Skeletal muscle tissue (tissue), 3 donors: ENCODE measurements at regions not wholly inside any gene's neighbourhood (a gene's known extent, or its start where the extent isn't known, plus 50 kb on each side); places are given as distances from the start of the nearest gene placed in this dataset.

Experiments
- H3K27ac ChIP-seq: one replicate; pipeline ENCODE4 v1.7.0; 2013; ENCODE audit warnings: mild to moderate bottlenecking, low read depth, low read length, inconsistent platforms
- H3K27me3 ChIP-seq, 3 donors: one replicate each; pipeline ENCODE4 v1.7.0; 2013; ENCODE audit warnings: low read length in 3 of 3; ENCODE audit not compliant: control insufficient read depth in 3 of 3, insufficient read depth in 3 of 3
- H3K36me3 ChIP-seq, 3 donors: one replicate each; pipeline ENCODE4 v1.7.0; 2013; ENCODE audit warnings: low read length in 3 of 3; ENCODE audit not compliant: control insufficient read depth in 3 of 3, insufficient read depth in 3 of 3
- H3K4me1 ChIP-seq, 3 donors: one replicate each; pipeline ENCODE4 v1.7.0; 2013; ENCODE audit warnings: low read length in 3 of 3, mild to moderate bottlenecking in 3 of 3; ENCODE audit not compliant: control insufficient read depth in 3 of 3, insufficient read depth in 3 of 3
- H3K4me3 ChIP-seq, 3 donors: one replicate each; pipeline ENCODE4 v1.7.0; 2013; ENCODE audit warnings: low read length in 3 of 3
- H3K9ac ChIP-seq, 3 donors: one replicate each; pipeline ENCODE4 v1.7.0; 2013; ENCODE audit warnings: low read length in 3 of 3, mild to moderate bottlenecking in 3 of 3, moderate library complexity in 2 of 3, low read depth in 1 of 3
- H3K9me3 ChIP-seq, 3 donors: one replicate each; pipeline ENCODE4 v1.7.0; 2013; ENCODE audit warnings: low read length in 3 of 3; ENCODE audit not compliant: control insufficient read depth in 3 of 3
- donor health status: Osteomylitis.

DNA sequence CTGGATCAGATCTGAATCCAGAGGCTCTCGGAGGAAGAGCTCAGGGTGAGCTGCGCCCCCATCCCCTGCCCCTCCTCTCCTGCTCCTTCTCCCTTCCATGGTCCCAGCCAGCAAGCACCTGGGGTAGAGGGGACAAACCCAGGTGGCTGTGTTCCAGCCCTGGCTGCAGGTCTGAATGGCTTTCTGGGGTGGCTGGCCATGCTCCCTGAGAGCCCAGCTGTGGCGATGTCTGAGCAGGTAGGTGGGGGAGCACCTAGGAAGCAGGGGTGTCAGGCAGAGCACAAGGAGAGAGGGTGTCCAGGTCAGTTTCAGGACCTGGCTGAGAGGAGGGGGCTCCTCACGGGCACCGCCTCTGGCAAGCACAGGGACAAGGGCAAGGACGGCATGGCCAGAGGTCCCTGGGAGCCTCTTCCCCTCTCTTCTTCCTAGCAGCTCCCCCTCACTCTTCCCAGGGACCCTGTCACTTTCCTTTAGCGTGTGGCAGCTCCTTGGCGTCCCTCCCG, 310.0 kb downstream of the SEC14L1 start:
- Histone ChIP-seq H3K27ac (peak overlapping the region; percentile 74), H3K4me3 (peak overlapping the region; percentile 60 to 74 (median 69)), H3K9me3 (no peaks in the 10 kb centered on the region), H3K36me3 (no peaks in the 10 kb centered on the region), H3K9ac (peak overlapping the region in 2 of 3 donors; percentile 65 to 83), H3K27me3 (no peaks in the 10 kb centered on the region), H3K4me1 (peaks cover 46 to 64% (median 57%) of the 10 kb centered on the region in 3 donors)

GRCh38 chr17:77451245-77451893, 310.6 kb downstream of the SEC14L1 start:
- no peaks in the 10 kb centered on the region for H3K27me3 ChIP-seq
- H3K36me3 ChIP-seq: peaks cover 0 to 2% (median 0%) of the 10 kb centered on the region in 3 donors
- H3K4me3 ChIP-seq: peak overlapping the region; percentile 60 to 74 (median 69)
- H3K9ac ChIP-seq: peak overlapping the region; percentile 65 to 83 (median 65)
- no peaks in the 10 kb centered on the region for H3K9me3 ChIP-seq
- H3K27ac ChIP-seq: peak overlapping the region; percentile 74
- peaks cover 43 to 63% (median 55%) of the 10 kb centered on the region in 3 donors for H3K4me1 ChIP-seq

DNA sequence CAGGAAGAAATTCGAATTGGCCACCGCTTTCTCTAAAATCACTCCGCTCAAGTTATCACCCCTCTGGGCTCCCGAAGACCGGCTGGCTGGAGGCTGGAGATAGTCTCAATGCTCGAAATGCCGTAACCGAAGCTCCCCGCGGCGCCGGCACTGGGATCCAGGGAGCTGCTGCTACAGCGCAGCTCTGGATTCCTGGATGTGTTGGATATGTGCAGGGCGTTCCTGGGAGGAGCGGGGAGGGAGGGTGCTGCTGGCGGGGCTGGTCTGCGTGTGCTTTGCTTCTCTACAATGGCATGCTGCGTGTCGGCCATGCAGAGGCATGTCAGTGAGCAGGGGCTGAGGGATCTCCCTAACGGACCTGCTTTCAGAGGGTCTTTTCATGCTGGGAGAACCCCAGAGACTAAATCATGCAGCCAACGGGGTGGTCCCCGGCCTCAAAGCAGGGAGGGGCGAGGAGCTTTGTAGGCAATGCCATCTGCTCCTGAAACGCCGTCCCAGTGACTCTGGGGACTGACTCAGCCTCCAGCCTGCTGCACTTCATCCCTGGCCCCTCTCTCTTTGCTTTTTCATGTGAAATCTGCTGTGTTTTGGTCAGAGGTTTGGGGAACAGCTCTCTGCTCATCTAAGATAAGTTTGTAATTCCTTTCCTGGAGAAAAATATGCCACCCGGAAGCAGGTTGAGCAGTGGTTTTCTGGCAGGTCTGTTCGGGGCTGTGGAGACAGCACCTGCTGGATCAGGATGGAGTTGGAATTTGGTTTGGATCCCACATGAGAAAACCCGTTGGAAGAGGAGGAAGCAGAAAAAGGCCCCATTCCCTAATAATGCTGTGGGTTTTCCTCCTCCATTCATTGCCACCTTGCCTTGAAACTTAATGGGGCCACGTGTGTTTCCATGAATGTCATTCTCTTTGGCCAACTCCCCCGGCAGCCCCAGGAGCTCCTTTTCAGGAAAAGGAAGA, 311.4 kb downstream of the SEC14L1 start:
- Histone ChIP-seq H3K27me3 (no peaks in the 10 kb centered on the region), H3K4me3 (peak overlapping the region; percentile 60 to 74 (median 69)), H3K27ac (peak overlapping the region; percentile 74), H3K36me3 (peaks cover 0 to 4% (median 0%) of the 10 kb centered on the region in 3 donors), H3K9me3 (no peaks in the 10 kb centered on the region), H3K4me1 (peaks cover 43 to 69% (median 58%) of the 10 kb centered on the region in 3 donors), H3K9ac (peak overlapping the region; percentile 65 to 83 (median 65))

DNA sequence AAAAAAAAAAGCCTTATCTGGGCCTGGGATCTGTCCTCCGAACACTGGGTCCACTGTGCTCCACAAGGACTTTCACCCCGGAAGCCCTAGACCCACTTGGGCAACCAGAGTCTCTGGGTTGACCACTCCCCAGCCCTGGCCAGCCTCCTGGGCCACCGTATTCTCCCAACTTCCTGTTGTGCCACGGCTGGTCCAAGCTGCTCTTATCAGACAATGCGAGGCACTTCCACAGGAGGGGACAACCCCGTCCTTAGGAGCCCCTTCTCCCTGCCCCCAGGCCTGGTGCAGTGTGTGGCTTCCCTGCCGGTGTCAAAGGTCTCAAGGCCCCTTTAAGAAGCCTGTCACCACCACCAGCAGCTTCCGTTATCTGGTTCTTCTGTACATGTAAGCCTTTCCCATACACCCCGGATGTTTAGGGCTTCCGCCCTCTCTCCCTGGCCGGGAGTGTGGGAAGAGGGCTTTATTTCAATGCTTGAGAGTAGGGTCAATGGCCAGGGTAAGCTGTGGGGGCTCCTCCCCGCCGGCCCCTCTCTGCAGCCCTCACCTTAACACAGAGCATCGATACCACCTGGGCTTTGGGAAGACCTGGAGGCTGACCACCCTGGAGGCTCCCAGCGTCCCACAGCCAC, 313.0 kb downstream of the SEC14L1 start:
- H3K4me3 ChIP-seq: peak overlapping the region in 1 of 3 donors; percentile 45
- H3K4me1 ChIP-seq: peaks cover 43 to 79% (median 61%) of the 10 kb centered on the region in 3 donors
- peak overlapping the region in 2 of 3 donors; percentile 6 to 40 for H3K9ac ChIP-seq
- H3K36me3 ChIP-seq: peaks cover 0 to 4% (median 0%) of the 10 kb centered on the region in 3 donors
- peak overlapping the region; percentile 7 for H3K27ac ChIP-seq
- no peaks in the 10 kb centered on the region for H3K9me3 ChIP-seq
- no peaks in the 10 kb centered on the region for H3K27me3 ChIP-seq

DNA sequence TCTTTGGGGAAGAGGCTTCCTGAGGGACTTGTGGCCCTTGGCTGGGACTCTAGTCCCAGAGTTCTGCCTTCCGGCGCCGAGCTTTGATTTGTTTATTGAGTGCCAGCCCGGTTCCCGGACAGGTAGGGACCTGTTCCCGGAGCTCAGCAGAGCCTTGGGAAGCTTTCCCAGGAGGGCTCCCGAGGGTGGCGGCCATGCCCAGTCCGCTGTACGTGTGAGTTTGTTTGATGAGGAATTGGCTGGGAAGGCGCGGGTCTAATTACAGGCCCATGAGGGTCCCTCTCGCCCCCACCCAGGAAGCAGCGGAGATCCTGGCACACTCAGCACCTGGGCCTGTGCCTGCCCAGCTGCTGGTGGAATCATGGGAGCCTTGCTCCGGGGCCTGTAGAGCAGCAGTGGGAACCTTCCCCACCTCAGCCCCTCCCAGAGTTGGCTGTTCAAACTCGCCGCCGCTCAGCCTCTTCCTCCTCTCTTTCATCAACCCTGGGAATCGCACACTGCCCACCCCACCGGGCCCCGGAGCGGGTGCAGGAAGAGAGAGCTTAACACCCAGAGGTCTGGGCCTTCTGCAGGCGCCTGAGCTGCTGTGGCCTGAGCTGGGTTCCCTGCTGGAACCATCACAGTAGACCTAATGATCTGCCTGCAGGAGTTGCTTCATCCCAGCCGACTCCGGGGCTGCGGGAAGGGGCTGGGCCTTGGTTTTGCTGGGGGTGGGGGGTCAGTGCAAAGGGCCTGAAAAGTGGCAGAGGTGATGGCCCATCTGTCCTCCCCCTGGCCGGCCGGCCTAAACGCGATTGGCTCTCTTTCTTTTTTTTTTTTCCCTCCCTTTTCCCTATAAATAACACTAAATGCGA, 313.7 kb downstream of the SEC14L1 start:
- Histone ChIP-seq H3K9ac (peak overlapping the region in 2 of 3 donors; percentile 6 to 40), H3K36me3 (peaks cover 0 to 4% (median 0%) of the 10 kb centered on the region in 3 donors), H3K4me3 (peak overlapping the region in 1 of 3 donors; percentile 13), H3K27me3 (no peaks in the 10 kb centered on the region), H3K9me3 (no peaks in the 10 kb centered on the region), H3K27ac (peak overlapping the region; percentile 7), H3K4me1 (peaks cover 39 to 80% (median 58%) of the 10 kb centered on the region in 3 donors)

DNA sequence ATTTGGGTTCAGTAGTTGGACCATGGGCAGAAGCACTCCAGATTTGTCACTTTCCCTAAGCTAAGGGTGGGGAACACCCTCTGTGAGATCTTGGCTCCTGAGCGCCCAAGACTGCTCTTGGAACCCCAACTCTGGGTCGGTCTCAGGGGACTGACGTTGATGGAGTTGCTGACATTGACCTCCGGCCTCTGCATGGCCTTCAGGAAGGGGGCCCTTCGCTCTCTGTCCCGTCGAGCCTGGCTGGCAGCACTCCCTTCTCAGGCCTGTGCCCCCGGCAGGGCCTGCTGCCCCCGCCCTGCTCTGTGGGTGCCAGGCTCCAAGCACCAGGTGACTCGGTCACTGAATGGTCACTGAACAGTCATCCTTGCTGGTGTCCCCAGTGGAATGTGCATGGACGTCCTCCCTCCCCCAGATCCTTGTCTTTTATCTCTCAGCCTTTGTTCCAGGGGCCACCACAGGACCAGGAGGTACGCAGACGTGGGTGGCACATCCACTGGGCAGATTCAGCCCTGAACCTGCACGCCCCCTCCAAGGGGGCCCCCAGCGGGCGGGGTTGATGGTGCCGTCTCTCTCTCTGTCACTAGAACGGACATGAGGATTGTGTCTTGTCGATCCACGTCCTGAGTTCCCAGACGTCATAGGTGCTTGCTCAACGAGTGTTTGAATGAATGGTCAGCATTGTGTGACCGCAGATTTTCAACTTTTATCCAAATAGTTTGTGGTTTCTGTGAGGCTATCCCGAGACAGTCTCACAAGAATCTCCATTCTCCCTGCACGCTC, 314.5 kb downstream of the SEC14L1 start:
- Histone ChIP-seq H3K4me1 (peaks cover 35 to 71% (median 50%) of the 10 kb centered on the region in 3 donors), H3K9me3 (no peaks in the 10 kb centered on the region), H3K4me3 (no peak overlapping the region), H3K27ac (no peak overlapping the region), H3K36me3 (peaks cover 0 to 4% (median 0%) of the 10 kb centered on the region in 3 donors), H3K9ac (peak overlapping the region in 1 of 3 donors; percentile 40), H3K27me3 (no peaks in the 10 kb centered on the region)

GRCh38 chr17:77455891-77456260, 315.1 kb downstream of the SEC14L1 start:
- H3K27me3 ChIP-seq: no peaks in the 10 kb centered on the region
- H3K36me3 ChIP-seq: peaks cover 0 to 4% (median 0%) of the 10 kb centered on the region in 3 donors
- no peak overlapping the region for H3K27ac ChIP-seq
- peaks cover 33 to 66% (median 47%) of the 10 kb centered on the region in 3 donors for H3K4me1 ChIP-seq
- no peak overlapping the region for H3K9ac ChIP-seq
- H3K9me3 ChIP-seq: no peaks in the 10 kb centered on the region
- H3K4me3 ChIP-seq: no peak overlapping the region

GRCh38 chr17:77456271-77456950, 315.6 kb downstream of the SEC14L1 start:
- Histone ChIP-seq H3K27me3 (no peaks in the 10 kb centered on the region), H3K4me1 (peaks cover 29 to 60% (median 42%) of the 10 kb centered on the region in 3 donors), H3K36me3 (peaks cover 0 to 4% (median 0%) of the 10 kb centered on the region in 3 donors), H3K4me3 (no peak overlapping the region), H3K9me3 (no peaks in the 10 kb centered on the region), H3K27ac (no peak overlapping the region), H3K9ac (no peak overlapping the region)
